Endodermal cell (in vitro differentiated cells): ENCODE measurements at regions not wholly inside any gene's neighbourhood (a gene's known extent, or its start where the extent isn't known, plus 50 kb on each side); places are given as distances from the start of the nearest gene placed in this dataset.

Experiments
- DNase-seq: peaks from one replicate; pipeline ENCODE4 v3.0.0-alpha.2; 2017
- H3K27ac ChIP-seq: 2 replicates; pipeline ENCODE4 v1.5.1; 2013; ENCODE audit warnings: mild to moderate bottlenecking, low read depth, low read length, moderate library complexity
- H3K27me3 ChIP-seq: 2 replicates; pipeline ENCODE4 v1.6.1; 2013; ENCODE audit warnings: mild to moderate bottlenecking, low read length, moderate library complexity; ENCODE audit not compliant: insufficient read depth, control insufficient read depth, poor library complexity, severe bottlenecking
- H3K36me3 ChIP-seq: 2 replicates; pipeline ENCODE4 v1.7.0; 2013; ENCODE audit warnings: mild to moderate bottlenecking, low read length, moderate library complexity; ENCODE audit not compliant: control insufficient read depth, insufficient read depth
- H3K4me1 ChIP-seq: one replicate; pipeline ENCODE4 v1.7.0; 2013; ENCODE audit warnings: low read length; ENCODE audit not compliant: control insufficient read depth, insufficient read depth
- H3K4me3 ChIP-seq: 2 replicates; pipeline ENCODE4 v1.5.1; 2013; ENCODE audit warnings: mild to moderate bottlenecking, low read length, moderate library complexity
- H3K9ac ChIP-seq: 2 replicates; pipeline ENCODE4 v1.6.1; 2013; ENCODE audit warnings: mild to moderate bottlenecking, low read length, moderate library complexity; ENCODE audit not compliant: poor library complexity, severe bottlenecking; ENCODE audit errors: extremely low read depth
- H3K9me3 ChIP-seq: 2 replicates; pipeline ENCODE4 v1.6.1; 2013; ENCODE audit warnings: mild to moderate bottlenecking, low read length, moderate library complexity; ENCODE audit not compliant: control insufficient read depth
- H3K27ac Mint-ChIP-seq: 2 replicates; pipeline ENCODE4 v1.8.0; 2020; ENCODE audit warnings: mixed read lengths
- H3K27me3 Mint-ChIP-seq: 2 replicates; pipeline ENCODE4 v1.8.0; 2021; ENCODE audit warnings: mild to moderate bottlenecking, mixed read lengths; ENCODE audit not compliant: insufficient read depth
- H3K36me3 Mint-ChIP-seq: 2 replicates; pipeline ENCODE4 v1.8.0; 2020; ENCODE audit warnings: low read depth, mixed read lengths
- H3K4me1 Mint-ChIP-seq: 2 replicates; pipeline ENCODE4 v1.8.0; 2020; ENCODE audit warnings: mixed read lengths
- H3K4me3 Mint-ChIP-seq: 2 replicates; pipeline ENCODE4 v1.8.0; 2020; ENCODE audit warnings: mild to moderate bottlenecking, moderate library complexity, mixed read lengths
- H3K9me3 Mint-ChIP-seq: 2 replicates; pipeline ENCODE4 v1.8.0; 2020; ENCODE audit warnings: mild to moderate bottlenecking, mixed read lengths
- WGBS, 2 experiments: methylation state at CpG; one replicate each; pipeline versions ENCODE4 v1.1.5 to v1.1.7; 2013; ENCODE audit warnings: missing lambda C conversion rate in 2 of 2, mixed read lengths in 1 of 2; ENCODE audit not compliant: insufficient coverage in 1 of 2, insufficient read length in 1 of 2; 5-methylcytosine and 5-hydroxymethylcytosine counted together
- TF ChIP-seq, protein P1 (sequence below): fragments of 200-600 bp; sonication (generic); conservative IDR thresholded peaks from 2 replicates; pipeline ENCODE4 v1.5.0; 2021; ENCODE audit warnings: antibody characterized with exemption, mild to moderate bottlenecking

DNA sequence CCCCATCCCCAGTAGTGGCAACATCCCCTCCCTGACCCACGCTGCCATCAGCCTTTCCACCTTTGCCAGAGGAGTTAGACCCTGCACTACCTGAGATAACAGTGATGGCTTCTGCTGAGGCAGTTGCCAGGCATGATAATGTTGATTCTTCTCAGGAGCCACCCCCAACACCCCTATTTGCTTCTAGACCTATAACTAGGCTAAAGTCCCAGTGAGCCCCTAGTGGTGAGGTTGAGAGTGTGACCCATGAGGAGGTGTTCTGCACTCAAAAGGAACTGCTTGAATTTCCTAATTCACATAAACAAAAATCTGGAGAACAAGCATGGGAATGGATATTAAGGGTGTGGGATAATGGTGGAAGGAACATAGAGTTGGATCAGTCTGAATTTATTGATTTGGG, 159.6 kb upstream of the COL11A1 start:
- H3K36me3 ChIP-seq: no peaks in the 10 kb centered on the region
- Mint-ChIP-seq H3K36me3 (no peaks in the 10 kb centered on the region), H3K4me3 (no peak overlapping the region), H3K4me1 (peaks cover 9% of the 10 kb centered on the region), H3K27ac (no peak overlapping the region), H3K9me3 (no peaks in the 10 kb centered on the region), H3K27me3 (no peaks in the 10 kb centered on the region)
- no peaks in the 10 kb centered on the region for H3K27me3 ChIP-seq
- TF ChIP-seq, protein P1, sequence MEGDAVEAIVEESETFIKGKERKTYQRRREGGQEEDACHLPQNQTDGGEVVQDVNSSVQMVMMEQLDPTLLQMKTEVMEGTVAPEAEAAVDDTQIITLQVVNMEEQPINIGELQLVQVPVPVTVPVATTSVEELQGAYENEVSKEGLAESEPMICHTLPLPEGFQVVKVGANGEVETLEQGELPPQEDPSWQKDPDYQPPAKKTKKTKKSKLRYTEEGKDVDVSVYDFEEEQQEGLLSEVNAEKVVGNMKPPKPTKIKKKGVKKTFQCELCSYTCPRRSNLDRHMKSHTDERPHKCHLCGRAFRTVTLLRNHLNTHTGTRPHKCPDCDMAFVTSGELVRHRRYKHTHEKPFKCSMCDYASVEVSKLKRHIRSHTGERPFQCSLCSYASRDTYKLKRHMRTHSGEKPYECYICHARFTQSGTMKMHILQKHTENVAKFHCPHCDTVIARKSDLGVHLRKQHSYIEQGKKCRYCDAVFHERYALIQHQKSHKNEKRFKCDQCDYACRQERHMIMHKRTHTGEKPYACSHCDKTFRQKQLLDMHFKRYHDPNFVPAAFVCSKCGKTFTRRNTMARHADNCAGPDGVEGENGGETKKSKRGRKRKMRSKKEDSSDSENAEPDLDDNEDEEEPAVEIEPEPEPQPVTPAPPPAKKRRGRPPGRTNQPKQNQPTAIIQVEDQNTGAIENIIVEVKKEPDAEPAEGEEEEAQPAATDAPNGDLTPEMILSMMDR: peak; percentile 67
- H3K9me3 ChIP-seq: no peaks in the 10 kb centered on the region
- H3K27ac ChIP-seq: no peak overlapping the region
- no peak overlapping the region for H3K9ac ChIP-seq
- DNase-seq: peak; percentile 52
- no peaks in the 10 kb centered on the region for H3K4me1 ChIP-seq
- no peak overlapping the region for H3K4me3 ChIP-seq
- WGBS, 2 experiments: 80 to 90% methylated on average over 1 of the region's 1 CpG

DNA sequence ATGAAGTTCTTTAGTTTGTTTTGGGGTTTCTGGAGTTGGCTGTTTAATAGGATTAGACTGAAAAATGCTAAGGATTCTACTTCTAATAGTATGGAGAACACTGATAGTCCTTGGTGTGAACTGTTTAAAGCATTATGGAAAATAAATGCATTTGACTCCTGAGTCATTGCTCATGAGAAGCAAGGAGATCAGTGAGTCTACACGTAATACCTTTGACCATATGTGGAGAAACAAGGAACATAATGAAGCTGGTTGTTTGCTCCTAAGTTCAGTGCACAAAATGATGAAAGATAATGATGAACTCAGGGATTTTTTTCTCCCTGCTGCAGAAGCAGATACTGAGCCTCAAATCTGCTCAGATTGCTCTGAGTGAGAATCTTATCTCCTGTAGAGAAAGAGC, 158.9 kb upstream of the COL11A1 start:
- H3K27ac Mint-ChIP-seq: no peak overlapping the region
- no peaks in the 10 kb centered on the region for H3K9me3 ChIP-seq
- 80 to 96% methylated on average over 1 of the region's 1 CpG for WGBS, 2 experiments

GRCh38 chr1:103266036-103266435, 157.7 kb upstream of the COL11A1 start:
- Mint-ChIP-seq H3K9me3 (no peaks in the 10 kb centered on the region), H3K27me3 (no peaks in the 10 kb centered on the region), H3K4me1 (peaks cover 5% of the 10 kb centered on the region), H3K36me3 (no peaks in the 10 kb centered on the region), H3K27ac (no peak overlapping the region), H3K4me3 (no peak overlapping the region)
- Histone ChIP-seq H3K4me3 (no peak overlapping the region), H3K9ac (no peak overlapping the region), H3K27ac (no peak overlapping the region), H3K27me3 (no peaks in the 10 kb centered on the region), H3K4me1 (no peaks in the 10 kb centered on the region), H3K9me3 (no peaks in the 10 kb centered on the region), H3K36me3 (no peaks in the 10 kb centered on the region)
- TF ChIP-seq, protein P1: no peak
- no peak for DNase-seq

More for the DNA sequence above, 158.9 kb upstream of the COL11A1 start:
- TF ChIP-seq, protein P1: no peak
- Mint-ChIP-seq H3K36me3 (no peaks in the 10 kb centered on the region), H3K9me3 (no peaks in the 10 kb centered on the region), H3K27me3 (no peaks in the 10 kb centered on the region), H3K4me1 (peaks cover 5% of the 10 kb centered on the region), H3K4me3 (no peak overlapping the region)
- Histone ChIP-seq H3K4me1 (no peaks in the 10 kb centered on the region), H3K36me3 (no peaks in the 10 kb centered on the region), H3K9ac (no peak overlapping the region), H3K27me3 (no peaks in the 10 kb centered on the region), H3K27ac (no peak overlapping the region), H3K4me3 (no peak overlapping the region)
- no peak for DNase-seq
